H1 (cell line): ENCODE measurements at regions not wholly inside any gene's neighbourhood (a gene's known extent, or its start where the extent isn't known, plus 50 kb on each side); places are given as distances from the start of the nearest gene placed in this dataset.

Source experiments
- CHD7 ChIP-seq: fragments of 300-600 bp; sonication (generic); IDR thresholded peaks from 2 replicates; pipeline ENCODE4 v1.7.1; 2012; ENCODE audit warnings: low read length, moderate library complexity, mild to moderate bottlenecking, inconsistent platforms; ENCODE audit not compliant: insufficient replicate concordance
- JUN ChIP-seq: IDR thresholded peaks from 2 replicates; pipeline ENCODE4 v1.6.1; 2011; ENCODE audit warnings: low read depth, mild to moderate bottlenecking, improper control_type of control experiment, low read length
- JUND ChIP-seq: IDR thresholded peaks from 2 replicates; pipeline ENCODE4 v1.6.1; 2011; ENCODE audit warnings: mild to moderate bottlenecking, improper control_type of control experiment, low read length

- TF ChIP-seq JUND (no peak), CHD7 (no peak), JUN (no peak)
These were observed 77.6 kb upstream of the ACP3 start (continued) for GRCh38 chr3:132239587-132239986.
